CD1c-positive myeloid dendritic cell (primary cell): ENCODE measurements at regions not wholly inside any gene's neighbourhood (a gene's known extent, or its start where the extent isn't known, plus 50 kb on each side); places are given as distances from the start of the nearest gene placed in this dataset.
"Not testable (repeated sequence)": the region's sequence is repeated elsewhere in the genome, so short reads cannot be mapped to it uniquely, and the experiment has no call there.

Source experiments
- DNase-seq: peaks from one replicate; pipeline ENCODE4 v3.0.0-alpha.2; 2016; ENCODE audit errors: extremely low spot score

- no peak for DNase-seq
These were observed 112.9 kb upstream of the ZEB2 start for GRCh38 chr2:144632809-144633208.

DNA sequence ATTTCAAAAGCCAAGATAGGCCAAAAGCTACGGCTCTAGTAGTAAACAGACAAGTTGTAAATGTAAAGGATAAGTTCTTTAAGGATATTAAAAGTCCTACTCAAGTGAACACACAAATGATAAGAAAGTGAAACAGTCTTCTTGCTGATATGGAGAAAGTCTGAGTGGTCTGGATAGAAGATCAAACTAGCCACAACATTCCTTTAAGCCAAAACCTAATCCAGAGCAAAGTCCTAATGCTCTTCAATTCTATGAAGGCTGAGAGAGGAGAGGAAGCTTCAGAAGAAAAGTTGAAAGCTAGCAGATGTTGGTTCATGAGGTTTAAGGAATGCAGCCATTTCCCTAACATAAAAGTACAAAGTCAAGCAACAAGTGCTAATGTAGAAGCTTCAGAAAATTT, 111.7 kb upstream of the ZEB2 start:
- no peak for DNase-seq

- no peak for DNase-seq
These were observed 110.7 kb upstream of the ZEB2 start for GRCh38 chr2:144630459-144631215.

DNA sequence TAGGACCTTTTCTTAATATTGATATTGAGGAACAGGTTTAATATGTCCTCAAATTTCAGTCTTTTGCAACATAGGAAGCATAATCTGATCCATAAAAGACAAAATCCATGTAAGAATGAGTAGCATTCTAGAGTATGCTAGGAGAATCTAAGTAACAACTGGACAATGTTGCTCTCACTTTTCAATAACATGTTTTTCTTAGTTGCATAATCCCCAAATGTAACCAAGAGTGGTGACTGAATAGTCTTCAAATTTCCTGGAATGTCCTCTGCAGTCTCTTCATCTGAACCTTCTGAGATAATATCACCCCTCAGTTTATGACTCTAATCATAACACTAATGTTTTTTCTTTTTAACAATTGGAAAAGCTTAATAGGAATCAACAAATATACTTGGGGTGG, 110.0 kb upstream of the ZEB2 start:
- DNase-seq: no peak

DNA sequence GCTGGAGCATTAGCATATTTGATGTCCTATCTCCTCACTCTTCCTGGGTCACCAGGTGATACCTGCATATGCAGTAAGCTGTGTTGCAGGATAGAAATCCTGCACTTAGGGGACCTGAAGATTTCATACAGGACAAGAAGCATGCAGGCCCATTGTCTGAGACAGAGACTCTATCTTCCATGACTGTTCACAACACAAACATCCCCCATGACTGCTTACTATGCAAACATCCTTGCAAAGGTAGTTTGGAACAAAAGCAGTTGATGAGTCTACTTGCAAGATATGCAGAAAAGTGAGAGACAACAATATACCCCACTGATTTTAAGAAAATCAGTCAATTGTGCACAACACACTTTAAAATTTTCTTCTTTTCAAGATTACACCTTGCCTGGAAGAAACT, 108.6 kb upstream of the ZEB2 start:
- DNase-seq: no peak

- no peak for DNase-seq
These were observed 105.7 kb upstream of the ZEB2 start for GRCh38 chr2:144625626-144626025.

- no peak for DNase-seq
These were observed 105.3 kb upstream of the ZEB2 start for GRCh38 chr2:144625226-144625625.

- DNase-seq: no peak
These were observed 104.5 kb upstream of the ZEB2 start for GRCh38 chr2:144624451-144624850.

GRCh38 chr2:144622373-144622772, 102.5 kb upstream of the ZEB2 start:
- not testable (repeated sequence) for DNase-seq

GRCh38 chr2:144621266-144621665, 101.3 kb upstream of the ZEB2 start:
- no peak for DNase-seq

DNA sequence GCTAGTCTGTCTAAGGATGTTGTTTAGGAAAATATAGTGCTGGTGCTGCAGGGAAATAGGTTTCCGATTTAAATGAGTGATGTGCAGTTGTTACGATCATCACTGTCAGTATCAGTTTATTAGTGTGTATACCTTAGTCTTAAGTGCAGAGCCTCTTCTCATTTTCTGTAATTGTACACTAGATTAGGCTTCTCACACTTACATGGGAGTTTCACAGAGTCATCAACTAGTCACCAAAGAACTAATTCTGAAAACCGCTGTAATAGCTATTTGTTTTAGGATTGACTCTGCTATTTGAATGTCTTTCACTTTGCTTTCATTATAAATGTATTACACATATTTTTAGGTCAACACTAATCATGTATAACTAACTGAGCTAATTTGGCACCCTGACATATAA, 99.8 kb upstream of the ZEB2 start:
- no peak for DNase-seq

DNA sequence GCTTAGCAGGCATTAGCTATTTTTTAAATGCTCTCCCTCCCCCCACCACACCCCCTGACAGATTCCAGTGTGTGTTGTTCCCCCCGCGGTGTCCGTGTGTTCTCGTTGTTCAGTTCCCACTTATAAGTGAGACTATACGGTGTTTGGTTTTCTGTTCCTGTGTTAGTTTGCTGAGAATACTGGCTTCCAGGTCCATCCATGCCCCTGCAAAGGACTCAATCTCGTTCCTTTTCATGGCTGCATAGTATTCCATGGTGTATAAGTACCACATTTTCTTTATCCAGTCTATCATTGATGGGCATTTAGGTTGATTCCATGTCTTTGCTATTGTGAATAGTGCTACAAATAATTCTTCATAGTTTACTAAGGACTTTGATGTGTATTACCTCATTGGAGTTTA, 97.3 kb upstream of the ZEB2 start:
- DNase-seq: not testable (repeated sequence)

GRCh38 chr2:144615866-144616565, 96.1 kb upstream of the ZEB2 start:
- DNase-seq: no peak

DNA sequence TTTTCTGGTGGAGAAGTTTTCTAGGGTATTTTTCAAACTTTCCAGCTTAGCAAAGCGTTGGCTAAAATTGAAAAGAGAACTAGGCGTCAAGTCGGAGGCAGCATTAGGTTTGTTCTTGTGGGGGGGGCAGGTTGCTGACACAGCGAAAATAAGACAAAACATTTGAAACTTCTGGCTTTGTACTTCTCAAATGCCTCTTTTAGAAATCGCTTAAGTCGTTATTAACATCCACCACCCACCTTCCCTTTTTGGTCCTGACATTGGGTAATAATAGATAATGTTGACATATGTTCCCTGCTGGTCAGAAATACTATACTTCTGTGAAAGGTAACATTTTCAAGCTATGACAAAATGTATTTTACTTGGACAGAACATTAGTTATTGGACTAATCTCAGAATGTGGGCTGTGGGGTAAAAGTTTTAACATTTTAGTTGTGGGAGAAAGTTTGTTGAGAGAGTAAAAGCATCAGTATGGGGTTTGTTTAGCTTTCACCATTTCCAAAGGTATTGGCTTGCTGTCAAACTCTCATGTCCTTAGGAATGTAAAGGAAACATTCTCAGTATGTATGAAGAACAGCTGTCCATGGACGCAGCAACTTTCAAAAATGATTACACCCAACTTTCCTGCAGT, 88.1 kb upstream of the ZEB2 start:
- peak; percentile 89 for DNase-seq

DNA sequence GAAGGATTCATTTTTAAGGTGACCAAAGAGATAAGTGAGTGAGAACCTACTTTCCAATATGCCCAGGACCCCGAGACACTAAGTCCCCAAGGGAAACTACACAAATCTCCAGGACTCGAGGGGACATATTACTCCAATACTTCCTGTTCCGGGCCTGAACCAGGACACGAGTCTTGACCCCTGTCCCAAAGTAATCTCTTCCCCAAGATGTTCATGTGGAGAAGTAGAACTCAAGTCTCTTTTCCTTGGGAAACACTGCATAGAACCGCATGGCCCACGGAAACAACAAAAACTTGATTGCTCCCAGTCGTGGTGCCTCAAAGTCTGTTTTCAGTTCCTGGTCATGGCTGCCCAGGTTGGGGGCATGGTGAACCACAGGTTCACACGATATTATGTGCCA, 87.2 kb upstream of the ZEB2 start:
- DNase-seq: peak; percentile 56

- DNase-seq: peak; percentile 73
These were observed 86.7 kb upstream of the ZEB2 start for GRCh38 chr2:144606466-144607095.

GRCh38 chr2:144605231-144605840, 85.4 kb upstream of the ZEB2 start:
- DNase-seq: peak; percentile 69

- DNase-seq: no peak
These were observed 83.4 kb upstream of the ZEB2 start for GRCh38 chr2:144603334-144603733.

DNA sequence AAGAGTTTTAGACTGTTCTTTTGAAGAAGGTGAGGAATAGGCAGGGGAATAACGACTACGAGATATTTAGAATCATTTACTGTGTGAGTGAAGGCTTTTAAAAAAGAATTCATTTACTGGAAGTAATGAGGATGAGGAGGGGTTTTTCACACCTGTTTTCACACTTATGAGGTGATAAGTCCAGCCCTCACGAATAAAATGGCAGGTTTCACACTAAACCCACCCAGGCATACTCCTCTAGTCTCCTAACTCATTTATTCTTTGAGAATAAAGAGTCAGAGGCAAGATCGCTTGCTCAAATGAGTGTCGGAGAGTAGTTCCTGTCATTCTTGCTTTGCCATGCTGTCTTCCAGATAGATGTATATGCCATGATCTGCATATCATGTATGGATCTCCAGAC, 79.0 kb upstream of the ZEB2 start:
- DNase-seq: no peak

- no peak for DNase-seq
These were observed 78.1 kb upstream of the ZEB2 start for GRCh38 chr2:144597894-144598593.

GRCh38 chr2:144597388-144597787, 77.5 kb upstream of the ZEB2 start:
- DNase-seq: no peak
